ENCODE measurements at regions not wholly inside any gene's neighbourhood (a gene's known extent, or its start where the extent isn't known, plus 50 kb on each side); places are given as distances from the start of the nearest gene placed in this dataset.

DNA sequence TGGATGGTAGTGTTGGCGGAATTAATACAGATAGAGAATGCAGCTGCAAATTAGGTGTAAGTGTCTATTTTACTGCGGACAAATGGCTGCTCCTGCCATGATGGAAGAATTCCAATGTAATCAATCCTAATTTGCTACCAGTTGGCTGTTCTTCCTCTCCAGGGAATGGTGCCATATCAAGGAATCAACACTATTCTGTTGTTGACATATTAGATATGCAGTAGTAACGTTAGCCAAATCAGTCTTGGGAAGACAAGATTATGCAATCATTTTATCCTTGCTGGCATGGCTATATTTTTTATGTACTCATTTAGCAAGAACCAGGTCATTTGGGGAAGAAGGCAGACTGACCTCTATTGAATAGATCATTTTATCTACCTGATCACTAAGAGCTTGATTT, 271.2 kb upstream of the AGA start:
- no peak for TF ChIP-seq EP300 (IDR thresholded peaks at IDR 0.05)
- TF ChIP-seq POLR2AphosphoS5 (IDR thresholded peaks at IDR 0.05), result no peak
- TF ChIP-seq POLR2A (IDR thresholded peaks at IDR 0.05), result no peak
- TF ChIP-seq, protein P1, sequence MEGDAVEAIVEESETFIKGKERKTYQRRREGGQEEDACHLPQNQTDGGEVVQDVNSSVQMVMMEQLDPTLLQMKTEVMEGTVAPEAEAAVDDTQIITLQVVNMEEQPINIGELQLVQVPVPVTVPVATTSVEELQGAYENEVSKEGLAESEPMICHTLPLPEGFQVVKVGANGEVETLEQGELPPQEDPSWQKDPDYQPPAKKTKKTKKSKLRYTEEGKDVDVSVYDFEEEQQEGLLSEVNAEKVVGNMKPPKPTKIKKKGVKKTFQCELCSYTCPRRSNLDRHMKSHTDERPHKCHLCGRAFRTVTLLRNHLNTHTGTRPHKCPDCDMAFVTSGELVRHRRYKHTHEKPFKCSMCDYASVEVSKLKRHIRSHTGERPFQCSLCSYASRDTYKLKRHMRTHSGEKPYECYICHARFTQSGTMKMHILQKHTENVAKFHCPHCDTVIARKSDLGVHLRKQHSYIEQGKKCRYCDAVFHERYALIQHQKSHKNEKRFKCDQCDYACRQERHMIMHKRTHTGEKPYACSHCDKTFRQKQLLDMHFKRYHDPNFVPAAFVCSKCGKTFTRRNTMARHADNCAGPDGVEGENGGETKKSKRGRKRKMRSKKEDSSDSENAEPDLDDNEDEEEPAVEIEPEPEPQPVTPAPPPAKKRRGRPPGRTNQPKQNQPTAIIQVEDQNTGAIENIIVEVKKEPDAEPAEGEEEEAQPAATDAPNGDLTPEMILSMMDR (IDR thresholded peaks at IDR 0.05), result no peak
- 38% methylated on average over 3 of the region's 3 CpGs for WGBS

DNA sequence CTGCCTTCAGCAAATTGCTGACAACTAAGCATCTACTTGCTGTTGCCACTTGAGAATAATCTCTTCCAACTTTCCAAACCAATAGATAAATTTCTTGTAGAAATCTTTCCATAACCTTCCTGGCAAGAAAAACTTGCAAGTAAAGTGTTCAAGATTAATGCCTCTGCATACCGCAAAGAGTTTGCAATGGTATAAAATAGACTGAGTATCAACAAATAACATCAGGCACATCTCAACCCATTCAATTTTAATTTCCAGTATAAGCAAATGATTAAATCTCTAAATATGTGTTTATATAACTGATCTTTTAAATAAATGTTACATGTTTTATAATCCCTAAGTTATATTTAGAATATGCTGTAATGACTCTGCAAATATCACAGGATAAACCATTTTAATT, 275.2 kb upstream of the AGA start:
- H3K27ac ChIP-seq, result no peak overlapping the region
- no peaks in the 10 kb centered on the region for H3K4me1 ChIP-seq
- no peaks in the 10 kb centered on the region for H3K27me3 ChIP-seq
- H3K4me3 ChIP-seq, result no peak overlapping the region
- no peak for DNase-seq (ENCODE audit: low spot score in 2 of 2)
- H3K36me3 ChIP-seq, result no peaks in the 10 kb centered on the region
- 78% methylated on average over 1 of the region's 1 CpG for WGBS
- no peaks in the 10 kb centered on the region for H3K9me3 ChIP-seq
- TF ChIP-seq, protein P1 (IDR thresholded peaks at IDR 0.05), result no peak
- TF ChIP-seq EP300 (IDR thresholded peaks at IDR 0.05), result no peak
- no peak for TF ChIP-seq POLR2A (IDR thresholded peaks at IDR 0.05)
- TF ChIP-seq POLR2AphosphoS5 (IDR thresholded peaks at IDR 0.05), result no peak

More for the DNA sequence above, 271.2 kb upstream of the AGA start:
- H3K9me3 ChIP-seq, result no peaks in the 10 kb centered on the region
- H3K4me1 ChIP-seq, result no peaks in the 10 kb centered on the region
- no peak overlapping the region for H3K4me3 ChIP-seq
- H3K36me3 ChIP-seq, result no peaks in the 10 kb centered on the region
- H3K27me3 ChIP-seq, result no peaks in the 10 kb centered on the region
- H3K27ac ChIP-seq, result no peak overlapping the region
- DNase-seq (ENCODE audit: low spot score in 2 of 2), result no peak

DNA sequence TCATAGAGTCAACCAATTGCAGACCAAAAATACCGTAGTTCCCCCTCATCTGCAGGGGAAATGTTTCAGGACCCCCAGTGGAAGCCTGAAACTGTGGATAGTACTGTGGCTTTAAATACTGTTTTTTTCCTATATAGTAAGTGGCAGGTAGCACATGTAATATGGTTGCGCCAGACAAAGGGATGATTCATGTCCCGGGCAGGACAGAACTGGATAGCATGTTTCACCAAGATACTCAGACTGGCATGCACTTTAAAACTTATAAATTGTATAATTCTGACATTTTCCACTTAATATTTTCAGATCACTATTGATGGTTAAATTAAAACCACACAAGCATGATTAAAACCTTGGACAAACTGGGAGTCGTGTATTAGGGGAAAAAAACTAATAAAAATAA, 276.3 kb upstream of the AGA start:
- no peaks in the 10 kb centered on the region for H3K9me3 ChIP-seq
- no peaks in the 10 kb centered on the region for H3K4me1 ChIP-seq
- WGBS, result 52% methylated on average over 4 of the region's 4 CpGs
- TF ChIP-seq POLR2AphosphoS5 (IDR thresholded peaks at IDR 0.05) (no peak), EP300 (IDR thresholded peaks at IDR 0.05) (no peak), POLR2A (IDR thresholded peaks at IDR 0.05) (no peak)
- TF ChIP-seq, protein P1 (IDR thresholded peaks at IDR 0.05), result no peak
- no peak for DNase-seq (ENCODE audit: low spot score in 2 of 2)
- H3K27me3 ChIP-seq, result no peaks in the 10 kb centered on the region
- H3K27ac ChIP-seq, result no peak overlapping the region
- H3K4me3 ChIP-seq, result no peak overlapping the region
- no peaks in the 10 kb centered on the region for H3K36me3 ChIP-seq

DNA sequence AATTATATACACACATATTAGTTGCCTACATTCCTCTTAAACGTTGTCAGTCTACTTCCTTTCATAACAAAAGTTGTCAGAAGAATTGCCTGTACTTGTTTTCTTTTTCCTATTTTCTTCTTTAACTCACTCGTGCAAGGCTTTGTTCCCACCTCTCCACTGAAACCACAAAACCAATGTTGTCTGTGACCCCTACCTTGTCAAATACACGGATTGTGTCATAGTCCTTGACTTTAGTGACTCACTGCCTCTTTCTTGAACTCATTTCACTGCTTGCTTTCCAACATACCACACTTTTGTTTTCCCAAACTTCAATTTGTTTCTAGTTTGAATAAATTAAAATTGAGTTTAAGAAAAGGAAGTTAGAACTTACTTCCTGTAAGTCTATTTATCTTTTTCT, 283.9 kb upstream of the AGA start:
- no peak for DNase-seq (ENCODE audit: low spot score in 2 of 2)
- H3K27ac ChIP-seq, result no peak overlapping the region
- WGBS, result 24% methylated on average over 3 of the region's 3 CpGs
- H3K4me1 ChIP-seq, result no peaks in the 10 kb centered on the region
- no peak overlapping the region for H3K4me3 ChIP-seq
- H3K27me3 ChIP-seq, result no peaks in the 10 kb centered on the region
- TF ChIP-seq EP300 (IDR thresholded peaks at IDR 0.05) (no peak), POLR2A (IDR thresholded peaks at IDR 0.05) (no peak), POLR2AphosphoS5 (IDR thresholded peaks at IDR 0.05) (no peak)
- TF ChIP-seq, protein P1 (IDR thresholded peaks at IDR 0.05), result no peak
- no peaks in the 10 kb centered on the region for H3K9me3 ChIP-seq
- no peaks in the 10 kb centered on the region for H3K36me3 ChIP-seq

DNA sequence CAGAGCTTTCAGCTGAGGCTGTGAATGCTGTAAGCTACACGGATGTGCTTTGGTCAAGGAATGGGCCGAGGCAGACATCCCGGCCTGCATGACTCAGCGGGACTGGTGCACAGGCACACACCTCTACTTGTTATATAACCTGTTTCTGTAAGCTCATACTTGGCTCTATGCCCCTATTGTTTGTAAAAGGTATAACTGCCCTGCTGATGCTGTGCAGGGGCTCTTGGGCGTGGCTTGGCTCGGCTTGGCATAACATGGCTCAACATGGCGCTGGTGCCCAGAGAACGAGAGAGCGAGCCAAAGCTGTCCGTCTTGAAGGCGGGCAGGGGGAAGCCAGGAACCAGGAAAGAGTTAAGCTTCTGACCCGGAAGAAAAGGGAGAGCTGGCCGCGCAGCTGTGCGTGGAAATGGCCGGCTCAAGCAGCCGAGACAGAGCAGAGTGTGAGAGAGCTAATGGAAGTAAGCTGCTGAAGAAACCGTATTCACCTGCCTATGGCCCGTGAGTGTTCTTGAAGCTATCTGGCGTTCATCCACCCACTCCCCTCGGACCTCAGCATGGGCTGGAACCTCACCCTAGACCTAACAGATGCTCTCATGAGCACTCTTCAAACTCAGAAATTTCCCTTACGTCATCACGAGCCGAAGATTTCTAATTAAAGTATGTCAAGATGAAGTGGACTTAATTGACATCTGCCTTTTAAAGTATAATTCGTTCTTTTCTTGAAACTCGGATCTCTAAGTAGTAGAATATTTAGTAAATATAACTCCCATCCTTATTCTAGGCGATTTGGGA, 286.3 kb upstream of the AGA start:
- Histone ChIP-seq H3K9me3 (no peaks in the 10 kb centered on the region), H3K36me3 (no peaks in the 10 kb centered on the region), H3K27me3 (no peaks in the 10 kb centered on the region), H3K4me3 (no peak overlapping the region), H3K4me1 (no peaks in the 10 kb centered on the region), H3K27ac (no peak overlapping the region)
- 71% methylated on average over 26 of the region's 27 CpGs for WGBS
- DNase-seq (ENCODE audit: low spot score in 2 of 2), result no peak
- TF ChIP-seq POLR2A (IDR thresholded peaks at IDR 0.05) (no peak), EP300 (IDR thresholded peaks at IDR 0.05) (no peak), POLR2AphosphoS5 (IDR thresholded peaks at IDR 0.05) (no peak)
- TF ChIP-seq, protein P1 (IDR thresholded peaks at IDR 0.05), result no peak
